C4-2B (cell line): ENCODE measurements at regions not wholly inside any gene's neighbourhood (a gene's known extent, or its start where the extent isn't known, plus 50 kb on each side); places are given as distances from the start of the nearest gene placed in this dataset.
A peak's percentile ranks its signal among the peaks of the same experiment; 100 is the strongest.

Experiments used
- H3K27ac ChIP-seq: fragments of 450-650 bp; 2 replicates; pipeline ENCODE4 v1.5.1; 2017
- ZFX ChIP-seq: fragments of 450-650 bp; IDR thresholded peaks from 2 replicates; pipeline ENCODE4 v1.6.1; 2017
- TF ChIP-seq, protein P1 (sequence below): fragments of 450-650 bp; conservative IDR thresholded peaks from 2 replicates; pipeline ENCODE4 v1.5.1; 2017; ENCODE audit warnings: mild to moderate bottlenecking

DNA sequence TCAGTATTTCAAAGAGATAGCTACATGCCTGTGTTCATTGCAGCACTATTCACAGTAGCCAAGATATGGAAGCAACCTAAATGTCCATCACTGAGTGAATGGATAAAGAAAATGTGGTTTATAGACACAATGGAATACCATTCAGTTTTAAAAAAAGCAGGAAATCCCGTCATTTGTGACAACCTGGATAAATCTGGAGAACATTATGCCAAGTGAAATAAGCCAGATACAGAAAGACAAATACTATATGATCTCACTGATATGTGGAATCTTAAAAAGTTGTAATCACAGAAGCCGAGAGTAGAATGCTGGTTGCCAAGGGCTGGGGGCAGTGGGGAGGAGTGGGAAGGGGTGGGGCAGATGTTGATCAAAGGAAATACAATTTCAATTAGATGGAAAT lies 235.8 kb upstream of the IGFBP3 start:
- TF ChIP-seq ZFX = no peak
- no peak overlapping the region for H3K27ac ChIP-seq

DNA sequence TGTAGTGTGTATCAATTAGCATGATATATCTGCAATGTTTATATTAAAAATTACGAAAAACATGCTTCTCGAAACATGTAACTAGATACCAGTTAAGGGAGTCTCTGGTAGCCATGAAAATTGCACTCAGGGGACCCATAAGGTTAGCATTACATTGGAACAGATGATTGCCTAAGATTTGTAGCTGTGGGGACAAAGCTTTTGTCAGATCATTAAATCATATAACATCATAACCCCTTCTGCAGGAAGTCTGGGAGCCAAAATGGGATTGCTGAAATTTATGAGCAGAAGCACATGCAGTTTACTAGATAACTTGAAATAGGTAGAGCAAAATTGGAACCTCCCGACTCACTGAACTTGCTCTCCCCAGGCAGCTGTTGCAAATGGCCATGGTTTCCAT lies 235.0 kb upstream of the IGFBP3 start:
- H3K27ac ChIP-seq = no peak overlapping the region
- TF ChIP-seq, protein P1, sequence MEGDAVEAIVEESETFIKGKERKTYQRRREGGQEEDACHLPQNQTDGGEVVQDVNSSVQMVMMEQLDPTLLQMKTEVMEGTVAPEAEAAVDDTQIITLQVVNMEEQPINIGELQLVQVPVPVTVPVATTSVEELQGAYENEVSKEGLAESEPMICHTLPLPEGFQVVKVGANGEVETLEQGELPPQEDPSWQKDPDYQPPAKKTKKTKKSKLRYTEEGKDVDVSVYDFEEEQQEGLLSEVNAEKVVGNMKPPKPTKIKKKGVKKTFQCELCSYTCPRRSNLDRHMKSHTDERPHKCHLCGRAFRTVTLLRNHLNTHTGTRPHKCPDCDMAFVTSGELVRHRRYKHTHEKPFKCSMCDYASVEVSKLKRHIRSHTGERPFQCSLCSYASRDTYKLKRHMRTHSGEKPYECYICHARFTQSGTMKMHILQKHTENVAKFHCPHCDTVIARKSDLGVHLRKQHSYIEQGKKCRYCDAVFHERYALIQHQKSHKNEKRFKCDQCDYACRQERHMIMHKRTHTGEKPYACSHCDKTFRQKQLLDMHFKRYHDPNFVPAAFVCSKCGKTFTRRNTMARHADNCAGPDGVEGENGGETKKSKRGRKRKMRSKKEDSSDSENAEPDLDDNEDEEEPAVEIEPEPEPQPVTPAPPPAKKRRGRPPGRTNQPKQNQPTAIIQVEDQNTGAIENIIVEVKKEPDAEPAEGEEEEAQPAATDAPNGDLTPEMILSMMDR = no peak
- no peak for TF ChIP-seq ZFX

DNA sequence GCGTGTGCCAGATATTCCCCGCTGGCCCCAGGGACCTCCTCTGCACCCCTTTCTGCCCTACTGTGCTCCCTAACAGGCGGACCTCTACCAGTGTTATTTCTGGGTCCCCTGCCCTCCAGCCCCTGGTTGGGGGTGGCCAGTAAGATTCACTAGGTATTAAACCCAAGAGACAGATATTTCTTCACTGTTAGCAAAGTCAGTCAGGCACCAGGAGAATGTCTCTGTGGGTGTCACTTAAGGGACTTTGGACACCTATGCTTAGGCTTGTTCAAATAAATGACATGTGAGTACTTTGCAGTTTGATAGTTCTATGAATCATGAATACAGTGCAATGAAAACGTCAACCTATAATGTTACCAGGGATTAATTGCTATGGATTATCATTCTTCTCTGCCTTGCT lies 234.3 kb upstream of the IGFBP3 start:
- TF ChIP-seq, protein P1 = no peak
- no peak for TF ChIP-seq ZFX
- H3K27ac ChIP-seq = no peak overlapping the region

DNA sequence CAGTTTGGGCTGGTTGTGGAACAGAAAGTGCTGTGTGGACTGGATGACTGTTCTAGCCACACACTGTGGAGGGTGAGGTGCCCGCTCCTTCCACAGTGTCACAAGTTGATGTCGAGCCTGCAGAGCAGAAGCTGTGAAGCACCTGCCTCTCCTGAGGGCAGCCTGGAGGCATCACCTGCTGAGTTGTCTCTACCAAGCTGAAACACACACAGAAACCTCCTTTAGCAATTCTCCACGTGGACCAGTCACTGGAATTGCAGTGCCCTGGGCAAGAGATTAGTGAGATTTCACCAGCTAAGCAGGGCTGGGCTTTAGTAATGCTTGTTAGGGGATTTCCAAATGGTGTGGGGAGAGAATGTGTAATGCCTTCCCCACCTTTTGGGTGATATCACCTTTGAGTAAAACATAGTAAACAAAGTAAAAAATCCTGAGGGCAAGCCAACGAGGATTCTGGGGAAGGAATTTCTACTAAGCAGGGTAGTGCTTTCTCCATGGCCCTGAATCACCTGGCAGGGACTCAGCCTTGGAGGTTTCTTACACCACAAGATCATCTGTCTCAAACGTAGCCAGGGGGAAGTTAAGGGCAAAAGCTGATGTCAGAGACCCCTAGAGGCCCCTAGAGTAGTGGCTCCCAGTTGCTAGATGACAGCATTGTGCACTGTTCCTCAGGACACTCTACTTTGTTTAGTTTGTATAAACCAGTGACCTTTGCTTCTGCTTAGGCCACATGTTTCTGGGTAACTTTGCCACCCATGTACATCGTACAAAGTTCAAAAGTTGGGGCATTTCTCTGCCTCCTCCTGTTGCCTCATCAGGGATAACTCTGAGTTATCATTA lies 233.1 kb upstream of the IGFBP3 start:
- H3K27ac ChIP-seq = no peak overlapping the region
- TF ChIP-seq ZFX = no peak
- TF ChIP-seq, protein P1 = no peak

DNA sequence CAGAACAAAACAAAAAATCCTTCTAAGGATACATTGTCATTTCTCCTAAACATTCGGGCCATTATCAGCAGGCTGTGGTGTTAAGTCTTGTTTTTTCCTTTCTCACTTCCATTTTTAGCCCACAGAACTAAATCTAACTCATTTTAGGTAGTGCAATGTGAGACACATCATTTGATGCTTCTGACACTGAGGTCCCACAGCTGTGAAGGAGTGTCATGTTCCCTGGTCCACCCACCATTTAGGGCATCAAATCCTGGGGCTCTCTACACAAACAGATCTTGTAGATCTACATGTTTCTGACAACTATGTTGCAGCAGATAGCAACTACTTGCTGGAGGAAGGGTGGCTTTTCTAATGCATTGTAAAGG lies 232.5 kb upstream of the IGFBP3 start:
- TF ChIP-seq ZFX = no peak
- TF ChIP-seq, protein P1 = no peak
- no peak overlapping the region for H3K27ac ChIP-seq

DNA sequence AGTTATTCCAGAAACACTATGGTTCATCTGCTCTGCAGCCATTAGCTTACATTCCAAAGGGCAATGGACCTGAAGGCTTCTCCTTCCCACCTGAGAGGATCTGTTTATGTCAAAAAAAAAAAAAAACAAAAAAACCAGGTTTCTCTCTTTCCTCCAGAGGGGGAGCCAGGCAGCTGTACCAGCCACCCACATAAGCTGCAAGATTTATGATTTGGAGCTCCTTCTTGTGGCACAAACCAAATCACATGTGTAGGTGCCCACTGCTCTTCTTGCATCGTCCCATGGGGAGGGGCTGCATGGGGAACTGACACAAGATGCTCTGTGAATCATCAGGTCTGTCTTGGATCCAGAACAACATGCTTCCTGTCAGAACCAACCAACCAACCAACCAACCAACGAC lies 231.6 kb upstream of the IGFBP3 start:
- no peak for TF ChIP-seq ZFX
- TF ChIP-seq, protein P1 = peak; percentile 27
- no peak overlapping the region for H3K27ac ChIP-seq

DNA sequence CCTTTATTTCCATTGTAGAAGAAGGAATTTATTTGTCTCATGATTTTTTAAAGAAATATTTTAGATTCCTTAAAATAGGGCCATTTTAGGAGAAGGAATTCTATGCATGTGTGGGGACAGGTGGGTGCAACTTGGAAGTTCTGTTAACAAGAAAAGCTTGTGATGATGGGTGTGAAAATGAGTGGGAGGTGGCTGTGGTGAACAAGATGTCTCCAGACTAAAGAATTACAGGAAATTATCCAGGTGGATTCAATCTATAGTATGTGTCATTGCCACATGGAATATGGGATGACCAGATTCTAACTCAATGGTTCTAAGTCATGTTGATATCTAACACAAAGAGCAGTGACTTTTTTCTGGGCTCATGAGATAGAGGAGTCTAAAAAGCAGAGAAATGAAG lies 229.6 kb upstream of the IGFBP3 start:
- no peak overlapping the region for H3K27ac ChIP-seq
- TF ChIP-seq, protein P1 = no peak
- no peak for TF ChIP-seq ZFX

DNA sequence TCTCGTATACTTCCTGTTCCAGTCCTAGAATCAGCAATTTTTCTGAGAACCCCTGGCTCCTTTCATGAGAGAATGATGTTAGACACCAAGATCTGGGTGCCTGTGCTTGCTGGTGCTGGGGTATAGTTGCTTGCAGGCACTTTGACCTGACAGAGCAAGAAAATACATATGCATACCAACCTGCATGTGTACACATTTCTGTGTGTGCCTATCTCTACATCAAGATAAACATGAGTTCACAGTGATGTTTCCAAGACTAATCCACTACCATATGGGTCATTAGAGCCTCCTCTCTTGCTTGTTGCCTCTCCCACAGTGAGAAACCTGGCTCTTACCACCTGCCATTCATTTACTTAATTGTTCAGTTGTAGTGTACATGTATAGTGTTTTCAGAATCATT lies 229.1 kb upstream of the IGFBP3 start:
- peak overlapping the region; percentile 24; the same call in 1 of the 2 replicates for H3K27ac ChIP-seq
- no peak for TF ChIP-seq ZFX
- TF ChIP-seq, protein P1 = no peak
